Activated T-cell treated with anti-CD3 and anti-CD28 coated beads, Interleukin-2, amount 50 U/mL, for 72 hours (primary cell): ENCODE measurements at regions not wholly inside any gene's neighbourhood (a gene's known extent, or its start where the extent isn't known, plus 50 kb on each side); places are given as distances from the start of the nearest gene placed in this dataset.

Experiments
- ATAC-seq, 2 donors: fragments of 150-1000 bp; cut with Tn5 transposase; replicated peaks in 1 of 2; 2 replicates each; pipeline ENCODE4 v1.10.0; 2021; ENCODE audit warnings: moderate library complexity in 2 of 2, mild to moderate bottlenecking in 1 of 2
- DNase-seq, 2 donors: peaks; one replicate each; pipeline ENCODE4 v3.0.0; 2021 to 2022; ENCODE audit warnings: mixed read lengths in 1 of 2
- H3K27ac Mint-ChIP-seq: one replicate; pipeline ENCODE4 v1.8.0; 2022; ENCODE audit warnings: mild to moderate bottlenecking, moderate library complexity, mixed read lengths
- H3K27me3 Mint-ChIP-seq: one replicate; pipeline ENCODE4 v1.8.0; 2022; ENCODE audit warnings: low read depth, mixed read lengths
- H3K36me3 Mint-ChIP-seq, 2 donors: one replicate each; pipeline ENCODE4 v1.8.0; 2022; ENCODE audit warnings: mixed read lengths in 2 of 2, mild to moderate bottlenecking in 1 of 2; ENCODE audit not compliant: insufficient read depth in 2 of 2
- H3K4me1 Mint-ChIP-seq: one replicate; pipeline ENCODE4 v1.8.0; 2022; ENCODE audit warnings: low read depth, mixed read lengths
- H3K4me3 Mint-ChIP-seq, 2 donors: one replicate each; pipeline ENCODE4 v1.8.0; 2022; ENCODE audit warnings: mild to moderate bottlenecking in 2 of 2, mixed read lengths in 2 of 2, moderate library complexity in 2 of 2
- H3K9me3 Mint-ChIP-seq, 2 donors: one replicate each; pipeline ENCODE4 v1.8.0; 2022; ENCODE audit warnings: mixed read lengths in 2 of 2

DNA sequence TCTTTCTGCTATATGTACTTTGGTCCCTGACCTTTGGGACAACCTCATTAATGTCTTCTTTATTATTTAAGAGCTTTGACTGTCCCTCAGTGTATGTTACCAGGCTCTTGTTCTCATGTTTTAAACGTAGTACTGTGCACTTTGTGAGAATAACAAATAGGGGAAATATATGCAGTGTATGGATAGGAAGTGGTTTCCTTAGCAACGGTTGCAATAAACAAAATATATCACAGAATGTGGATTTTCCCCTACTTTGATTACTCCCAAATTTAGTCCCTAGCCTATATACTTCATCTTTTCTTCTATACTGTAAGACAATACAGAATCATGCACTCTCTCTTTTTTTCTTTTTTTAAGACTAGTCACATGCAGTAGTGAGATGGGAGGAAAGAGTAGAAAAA lies 123.8 kb upstream of the AKIRIN2 start:
- Mint-ChIP-seq H3K9me3 (no peaks in the 10 kb centered on the region), H3K27ac (peak overlapping the region; percentile 18), H3K27me3 (peaks cover 13% of the 10 kb centered on the region), H3K4me1 (peaks cover 11% of the 10 kb centered on the region), H3K36me3 (no peaks in the 10 kb centered on the region), H3K4me3 (peak overlapping the region in 1 of 2 donors; percentile 7)
- ATAC-seq (peak; percentile 49 to 51), DNase-seq (no peak)

- Mint-ChIP-seq H3K27ac (no peak overlapping the region), H3K4me3 (no peak overlapping the region), H3K4me1 (peaks cover 11% of the 10 kb centered on the region), H3K36me3 (no peaks in the 10 kb centered on the region), H3K9me3 (no peaks in the 10 kb centered on the region), H3K27me3 (peaks cover 10% of the 10 kb centered on the region)
- ATAC-seq, result peak in 1 of 2 donors; percentile 11
- no peak for DNase-seq
Measured at GRCh38 chr6:87824958-87825491, 123.0 kb upstream of the AKIRIN2 start.

DNA sequence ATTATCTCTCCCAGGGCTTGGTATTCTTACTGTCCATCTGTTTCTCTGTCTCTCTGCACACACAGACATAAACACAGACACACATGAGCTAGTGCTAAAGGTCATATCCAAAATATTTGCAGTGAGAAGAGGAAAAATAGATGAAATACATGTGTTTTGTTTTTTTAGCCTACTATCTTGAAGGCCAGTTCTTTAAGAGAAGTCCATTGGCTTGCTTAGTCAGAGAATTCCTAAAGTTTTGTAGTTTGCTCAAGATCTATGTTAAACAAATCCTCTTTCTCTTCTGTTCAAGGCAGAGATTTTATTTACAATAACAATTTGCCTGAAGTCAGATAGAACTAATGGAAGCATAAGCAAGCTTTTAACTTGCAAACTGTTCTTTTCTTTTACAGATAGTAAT lies 120.0 kb upstream of the AKIRIN2 start:
- H3K27ac Mint-ChIP-seq, result no peak overlapping the region
- H3K4me1 Mint-ChIP-seq, result peaks cover 11% of the 10 kb centered on the region
- no peak for ATAC-seq
- no peak overlapping the region for H3K4me3 Mint-ChIP-seq
- no peaks in the 10 kb centered on the region for H3K27me3 Mint-ChIP-seq
- H3K9me3 Mint-ChIP-seq, result no peaks in the 10 kb centered on the region
- DNase-seq, result no peak
- no peaks in the 10 kb centered on the region for H3K36me3 Mint-ChIP-seq

- H3K27me3 Mint-ChIP-seq, result peaks cover 6% of the 10 kb centered on the region
- peaks cover 6% of the 10 kb centered on the region for H3K4me1 Mint-ChIP-seq
- H3K9me3 Mint-ChIP-seq, result peaks cover 0 to 4% of the 10 kb centered on the region in 2 donors
- no peak overlapping the region for H3K4me3 Mint-ChIP-seq
- H3K27ac Mint-ChIP-seq, result no peak overlapping the region
- no peak for DNase-seq
- no peaks in the 10 kb centered on the region for H3K36me3 Mint-ChIP-seq
- ATAC-seq, result no peak
Measured at GRCh38 chr6:87820343-87820984, 118.4 kb upstream of the AKIRIN2 start.

DNA sequence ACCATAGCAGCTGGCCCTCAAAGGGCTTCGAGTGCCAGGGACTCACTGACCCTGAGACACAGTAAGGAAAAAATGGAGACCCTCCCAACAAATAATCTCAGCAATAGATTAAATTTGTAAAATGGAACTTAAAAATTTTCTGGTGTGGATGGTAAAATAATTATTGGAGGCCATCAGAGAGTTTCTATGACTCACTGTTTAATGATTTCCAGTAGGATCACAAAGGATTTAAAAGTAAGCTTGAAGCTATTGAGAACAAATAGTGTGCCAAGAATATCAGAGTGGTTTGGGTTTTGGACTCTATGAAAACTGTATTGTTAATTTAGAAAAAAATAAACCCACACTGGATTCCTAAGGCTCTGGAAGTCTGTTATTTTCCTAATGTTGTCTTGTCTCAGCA lies 115.2 kb upstream of the AKIRIN2 start:
- Mint-ChIP-seq H3K27ac (no peak overlapping the region), H3K27me3 (peaks cover 15% of the 10 kb centered on the region), H3K9me3 (peaks cover 0 to 4% of the 10 kb centered on the region in 2 donors), H3K36me3 (no peaks in the 10 kb centered on the region), H3K4me3 (no peak overlapping the region), H3K4me1 (no peaks in the 10 kb centered on the region)
- ATAC-seq, result no peak
- DNase-seq, result no peak

- no peaks in the 10 kb centered on the region for H3K36me3 Mint-ChIP-seq
- ATAC-seq (no peak), DNase-seq (no peak)
- no peak overlapping the region for H3K27ac Mint-ChIP-seq
- no peaks in the 10 kb centered on the region for H3K4me1 Mint-ChIP-seq
- peaks cover 24% of the 10 kb centered on the region for H3K27me3 Mint-ChIP-seq
- no peak overlapping the region for H3K4me3 Mint-ChIP-seq
- H3K9me3 Mint-ChIP-seq, result peaks cover 0 to 4% of the 10 kb centered on the region in 2 donors
Measured at GRCh38 chr6:87815449-87815848, 113.4 kb upstream of the AKIRIN2 start.

DNA sequence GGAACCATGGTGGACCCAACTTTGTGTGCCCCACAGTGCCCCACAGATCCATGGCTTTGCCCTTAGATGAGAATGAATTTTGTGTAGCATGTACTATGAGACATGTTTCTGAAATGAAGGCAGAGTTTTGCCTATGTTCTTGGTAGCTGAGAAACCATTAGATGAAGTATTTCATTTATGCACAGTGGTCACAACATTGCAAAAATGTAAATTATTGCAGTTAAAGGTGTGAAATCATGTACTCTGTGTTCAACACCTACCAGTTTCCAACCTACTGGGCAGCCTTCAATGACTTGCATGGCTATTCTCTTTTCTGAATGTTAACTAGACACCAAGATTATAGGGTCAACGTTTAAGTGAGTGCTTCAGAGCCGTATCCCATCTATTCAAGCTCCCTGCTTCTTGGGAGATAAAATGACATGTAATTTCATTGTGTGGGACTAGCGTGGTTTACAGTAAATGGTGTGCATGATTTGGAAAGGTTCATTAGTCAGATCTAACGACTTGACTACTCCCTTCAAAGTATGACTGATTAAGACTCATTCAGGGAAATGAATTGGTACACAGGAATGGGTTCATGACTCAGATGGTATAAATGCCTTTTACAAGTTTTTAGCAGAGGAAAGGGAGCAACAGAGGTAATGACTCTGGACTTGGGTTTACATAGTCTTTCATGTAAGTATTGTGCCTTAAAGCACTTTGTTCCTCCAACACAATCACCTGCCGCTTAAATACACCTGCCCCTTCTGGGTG lies 106.1 kb upstream of the AKIRIN2 start:
- peaks cover 0 to 2% of the 10 kb centered on the region in 2 donors for H3K36me3 Mint-ChIP-seq
- peaks cover 37% of the 10 kb centered on the region for H3K27me3 Mint-ChIP-seq
- DNase-seq (peak in 1 of 2 donors; percentile 28), ATAC-seq (peak; percentile 94)
- H3K9me3 Mint-ChIP-seq, result no peaks in the 10 kb centered on the region
- peak overlapping the region; percentile 88 for H3K27ac Mint-ChIP-seq
- peak overlapping the region; percentile 28 to 66 for H3K4me3 Mint-ChIP-seq
- H3K4me1 Mint-ChIP-seq, result peaks cover 31% of the 10 kb centered on the region

- Mint-ChIP-seq H3K9me3 (no peaks in the 10 kb centered on the region), H3K27me3 (peaks cover 31% of the 10 kb centered on the region)
Measured at GRCh38 chr6:87807475-87807874, 105.4 kb upstream of the AKIRIN2 start.

GRCh38 chr6:87806635-87807034 lies 104.6 kb upstream of the AKIRIN2 start:
- Mint-ChIP-seq H3K9me3 (no peaks in the 10 kb centered on the region), H3K27ac (peak overlapping the region; percentile 10), H3K27me3 (peaks cover 23% of the 10 kb centered on the region), H3K4me1 (peaks cover 31% of the 10 kb centered on the region), H3K36me3 (peaks cover 0 to 2% of the 10 kb centered on the region in 2 donors), H3K4me3 (no peak overlapping the region)
- ATAC-seq (no peak), DNase-seq (no peak)

More at GRCh38 chr6:87807475-87807874, 105.4 kb upstream of the AKIRIN2 start:
- peaks cover 0 to 2% of the 10 kb centered on the region in 2 donors for H3K36me3 Mint-ChIP-seq
- H3K4me1 Mint-ChIP-seq, result peaks cover 31% of the 10 kb centered on the region
- ATAC-seq (no peak), DNase-seq (no peak)
- H3K4me3 Mint-ChIP-seq, result peak overlapping the region; percentile 15 to 66
- H3K27ac Mint-ChIP-seq, result peak overlapping the region; percentile 88

DNA sequence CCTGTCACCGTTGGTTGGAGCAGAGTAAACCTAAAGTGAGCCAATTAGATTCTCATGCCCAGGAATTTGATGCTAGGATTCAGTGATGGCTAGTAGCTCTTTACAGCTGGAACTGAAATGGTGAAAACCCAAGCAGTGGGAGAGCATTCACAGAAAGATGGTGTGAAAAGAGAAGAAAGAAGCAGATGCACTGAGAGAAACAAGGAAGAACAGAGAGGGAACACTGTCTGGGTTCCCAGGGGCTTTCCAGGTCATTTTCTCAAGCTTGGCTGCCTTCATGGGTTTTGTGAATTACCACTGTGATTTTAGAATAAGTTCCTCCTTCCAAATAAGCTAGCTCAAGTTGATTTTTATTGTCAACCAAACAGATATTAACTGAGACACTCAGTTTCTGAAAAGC lies 104.1 kb upstream of the AKIRIN2 start:
- Mint-ChIP-seq H3K27ac (peak overlapping the region; percentile 10), H3K9me3 (no peaks in the 10 kb centered on the region), H3K36me3 (peaks cover 0 to 2% of the 10 kb centered on the region in 2 donors), H3K4me1 (peaks cover 31% of the 10 kb centered on the region), H3K27me3 (peaks cover 18% of the 10 kb centered on the region), H3K4me3 (no peak overlapping the region)
- no peak for DNase-seq
- no peak for ATAC-seq

- Mint-ChIP-seq H3K9me3 (no peaks in the 10 kb centered on the region), H3K4me1 (peaks cover 27% of the 10 kb centered on the region), H3K27ac (no peak overlapping the region), H3K36me3 (peaks cover 0 to 2% of the 10 kb centered on the region in 2 donors), H3K4me3 (no peak overlapping the region), H3K27me3 (peaks cover 29% of the 10 kb centered on the region)
- ATAC-seq (no peak), DNase-seq (no peak)
Measured at GRCh38 chr6:87803791-87804190, 101.8 kb upstream of the AKIRIN2 start.

DNA sequence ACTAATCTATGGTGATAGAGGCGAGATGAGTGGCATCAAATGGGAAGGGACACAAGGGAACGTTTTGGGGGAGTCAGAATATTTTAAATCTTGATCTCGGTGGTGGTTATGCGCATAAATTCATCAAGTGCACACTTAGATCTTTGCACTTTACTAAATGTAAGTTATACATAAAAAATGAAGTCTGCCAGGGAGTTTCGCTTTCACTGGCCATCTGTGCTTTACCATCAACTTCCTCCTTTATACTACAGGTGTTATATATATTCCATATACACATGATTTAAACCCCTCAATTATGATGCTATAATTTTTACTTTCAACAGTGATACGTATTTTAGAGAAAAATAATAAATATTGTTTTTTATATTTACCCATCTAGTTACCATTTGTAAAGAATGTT lies 97.6 kb upstream of the AKIRIN2 start:
- H3K4me3 Mint-ChIP-seq, result no peak overlapping the region
- H3K27me3 Mint-ChIP-seq, result peaks cover 15% of the 10 kb centered on the region
- no peaks in the 10 kb centered on the region for H3K9me3 Mint-ChIP-seq
- peaks cover 5% of the 10 kb centered on the region for H3K4me1 Mint-ChIP-seq
- DNase-seq, result no peak
- H3K36me3 Mint-ChIP-seq, result no peaks in the 10 kb centered on the region
- no peak for ATAC-seq
- no peak overlapping the region for H3K27ac Mint-ChIP-seq

- Mint-ChIP-seq H3K27ac (no peak overlapping the region), H3K27me3 (peaks cover 15% of the 10 kb centered on the region), H3K4me3 (no peak overlapping the region), H3K36me3 (no peaks in the 10 kb centered on the region), H3K4me1 (peaks cover 5% of the 10 kb centered on the region), H3K9me3 (no peaks in the 10 kb centered on the region)
- ATAC-seq, result no peak
- DNase-seq, result no peak
Measured at GRCh38 chr6:87798393-87799278, 96.6 kb upstream of the AKIRIN2 start.
